ENCODE measurements at regions not wholly inside any gene's neighbourhood (a gene's known extent, or its start where the extent isn't known, plus 50 kb on each side); places are given as distances from the start of the nearest gene placed in this dataset.

DNA sequence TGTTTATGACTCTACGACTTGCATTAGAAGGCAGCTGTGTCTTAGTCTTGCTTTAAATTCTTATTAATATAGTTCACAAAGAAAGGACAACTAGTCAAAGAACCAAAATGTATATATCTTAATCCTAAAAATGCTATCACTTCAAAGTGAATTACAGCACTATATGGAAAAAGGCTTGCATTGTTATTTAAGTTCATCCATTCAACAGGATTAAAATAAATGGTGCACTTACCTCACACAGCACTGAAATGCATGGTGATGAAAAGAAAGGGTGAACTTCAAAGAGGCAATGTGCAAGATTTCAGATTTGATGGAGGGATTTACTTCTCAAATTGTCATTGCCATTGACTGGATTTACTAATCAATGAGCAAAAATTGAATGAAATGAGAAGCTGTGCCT lies 344.4 kb upstream of the NUDT12 start:
- intact Hi-C loops (cut with DNase I) = no loop called here
- Histone ChIP-seq H3K9me3 (no peaks in the 10 kb centered on the region), H3K36me3 (ENCODE audit: insufficient read depth in 1 of 2, low read depth in 1 of 2) (no peaks in the 10 kb centered on the region), H3K4me3 (no peak overlapping the region), H3K4me1 (no peaks in the 10 kb centered on the region), H3K27me3 (ENCODE audit: insufficient read depth in 3 of 3, low read length in 2 of 3) (no peaks in the 10 kb centered on the region), H3K27ac (no peak overlapping the region)
- 23 to 75% (median 39%) methylated on average over 1 of the region's 1 CpG for WGBS, 3 donors
- DNase-seq (no peak), ATAC-seq (no peak)
- TF ChIP-seq CTCF (IDR thresholded peaks at IDR 0.05) = no peak

- no peaks in the 10 kb centered on the region for H3K36me3 ChIP-seq (ENCODE audit: insufficient read depth in 1 of 2, low read depth in 1 of 2)
- no peak for TF ChIP-seq CTCF (IDR thresholded peaks at IDR 0.05)
These were observed 342.1 kb upstream of the NUDT12 start for GRCh38 chr5:103904651-103905050.

DNA sequence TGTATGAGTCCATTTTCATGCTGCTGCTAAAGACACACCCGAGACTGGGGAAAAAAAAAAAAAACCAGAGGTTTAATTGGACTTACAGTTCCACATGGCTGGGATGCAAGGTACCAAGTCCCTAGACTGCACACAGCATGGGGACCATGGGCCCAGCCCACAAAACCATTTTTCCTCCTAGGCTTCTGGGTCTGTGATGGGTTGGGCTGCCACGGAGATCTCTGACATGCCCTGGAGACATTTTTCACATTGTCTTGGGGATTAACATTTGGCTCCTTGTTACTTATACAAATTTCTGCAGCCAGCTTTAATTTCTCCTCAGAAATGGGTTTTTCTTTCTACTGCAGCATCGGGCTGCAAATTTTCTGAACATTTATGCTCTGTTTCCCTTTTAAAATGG lies 340.3 kb upstream of the NUDT12 start:
- Histone ChIP-seq H3K4me3 (no peak overlapping the region), H3K36me3 (ENCODE audit: insufficient read depth in 1 of 2, low read depth in 1 of 2) (no peaks in the 10 kb centered on the region), H3K27ac (no peak overlapping the region), H3K4me1 (no peaks in the 10 kb centered on the region), H3K9me3 (no peaks in the 10 kb centered on the region), H3K27me3 (ENCODE audit: insufficient read depth in 3 of 3, low read length in 2 of 3) (no peaks in the 10 kb centered on the region)
- no peak for TF ChIP-seq CTCF (IDR thresholded peaks at IDR 0.05)
- DNase-seq (no peak), ATAC-seq (no peak)
- intact Hi-C loops (cut with DNase I) = no loop called here
- WGBS, 3 donors = 68 to 77% (median 75%) methylated on average over 3 of the region's 3 CpGs

More at GRCh38 chr5:103904651-103905050, 342.1 kb upstream of the NUDT12 start:
- Histone ChIP-seq H3K4me3 (no peak overlapping the region), H3K4me1 (no peaks in the 10 kb centered on the region), H3K27ac (no peak overlapping the region), H3K9me3 (no peaks in the 10 kb centered on the region), H3K27me3 (ENCODE audit: insufficient read depth in 3 of 3, low read length in 2 of 3) (no peaks in the 10 kb centered on the region)
- ATAC-seq (no peak), DNase-seq (no peak)
- intact Hi-C loops (cut with DNase I) = no loop called here
- 88 to 100% (median 89%) methylated on average over 1 of the region's 1 CpG for WGBS, 3 donors

DNA sequence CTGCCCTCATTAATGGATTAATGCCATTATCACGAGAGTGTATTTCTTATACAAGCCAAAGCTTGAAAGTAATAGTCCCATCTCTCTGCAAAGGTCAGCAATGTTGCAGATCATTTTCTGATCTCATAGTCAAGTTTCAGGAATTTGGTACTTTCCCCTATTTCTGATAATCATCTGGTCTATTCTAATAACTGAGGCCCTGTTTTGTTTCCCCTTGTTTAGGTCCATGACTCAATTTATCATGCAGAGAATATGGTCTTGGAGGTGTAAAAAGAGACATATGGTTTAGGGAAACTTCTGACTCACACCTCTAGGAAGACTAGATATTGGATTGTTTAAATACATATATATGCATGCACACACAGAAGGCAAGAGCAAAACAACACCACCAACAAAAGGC lies 339.3 kb upstream of the NUDT12 start:
- WGBS, 3 donors = 69 to 85% (median 81%) methylated on average over 1 of the region's 1 CpG
- intact Hi-C loops (cut with DNase I) = no loop called here
- TF ChIP-seq CTCF (IDR thresholded peaks at IDR 0.05) = no peak

DNA sequence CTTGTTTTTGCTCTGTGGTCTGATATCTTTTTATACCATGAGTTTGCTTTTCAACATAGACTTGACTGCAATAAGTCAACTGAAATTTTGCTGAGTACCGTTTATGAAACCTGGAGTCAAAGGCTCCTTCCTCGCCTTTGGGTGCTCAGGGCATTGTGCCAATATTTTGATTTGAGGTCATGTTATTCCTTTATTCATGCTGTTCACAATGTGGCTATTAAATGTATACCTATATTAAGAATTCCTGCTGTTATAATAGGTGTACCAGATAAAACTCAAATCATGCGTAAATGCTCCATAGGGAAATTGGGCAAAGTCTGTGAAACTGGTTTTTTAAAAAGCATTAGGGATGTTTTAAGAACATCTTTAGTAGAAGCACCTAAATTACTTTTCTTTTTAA lies 334.0 kb upstream of the NUDT12 start:
- ATAC-seq (no peak), DNase-seq (no peak)
- no peak overlapping the region for H3K4me3 ChIP-seq
- no peak for TF ChIP-seq CTCF (IDR thresholded peaks at IDR 0.05)
- H3K36me3 ChIP-seq (ENCODE audit: insufficient read depth in 1 of 2, low read depth in 1 of 2) = no peaks in the 10 kb centered on the region
- no peaks in the 10 kb centered on the region for H3K4me1 ChIP-seq
- H3K27ac ChIP-seq = no peak overlapping the region
- WGBS, 3 donors = 81 to 86% (median 85%) methylated on average over 3 of the region's 3 CpGs
- intact Hi-C loops (cut with DNase I) = no loop called here
- no peaks in the 10 kb centered on the region for H3K27me3 ChIP-seq (ENCODE audit: insufficient read depth in 3 of 3, low read length in 2 of 3)
- no peaks in the 10 kb centered on the region for H3K9me3 ChIP-seq

More for the DNA sequence above, 339.3 kb upstream of the NUDT12 start:
- no peak overlapping the region for H3K4me3 ChIP-seq
- H3K27me3 ChIP-seq (ENCODE audit: insufficient read depth in 3 of 3, low read length in 2 of 3) = no peaks in the 10 kb centered on the region
- ATAC-seq (no peak), DNase-seq (no peak)
- H3K27ac ChIP-seq = no peak overlapping the region
- H3K36me3 ChIP-seq (ENCODE audit: insufficient read depth in 1 of 2, low read depth in 1 of 2) = no peaks in the 10 kb centered on the region
- no peaks in the 10 kb centered on the region for H3K4me1 ChIP-seq
- H3K9me3 ChIP-seq = no peaks in the 10 kb centered on the region
